NCI-H1048 (cell line): ENCODE measurements at regions not wholly inside any gene's neighbourhood (a gene's known extent, or its start where the extent isn't known, plus 50 kb on each side); places are given as distances from the start of the nearest gene placed in this dataset.

Experiments
- DNase-seq: peaks from one replicate; lab custom pipeline; 2025; lab: John Stamatoyannopoulos, UW

DNA sequence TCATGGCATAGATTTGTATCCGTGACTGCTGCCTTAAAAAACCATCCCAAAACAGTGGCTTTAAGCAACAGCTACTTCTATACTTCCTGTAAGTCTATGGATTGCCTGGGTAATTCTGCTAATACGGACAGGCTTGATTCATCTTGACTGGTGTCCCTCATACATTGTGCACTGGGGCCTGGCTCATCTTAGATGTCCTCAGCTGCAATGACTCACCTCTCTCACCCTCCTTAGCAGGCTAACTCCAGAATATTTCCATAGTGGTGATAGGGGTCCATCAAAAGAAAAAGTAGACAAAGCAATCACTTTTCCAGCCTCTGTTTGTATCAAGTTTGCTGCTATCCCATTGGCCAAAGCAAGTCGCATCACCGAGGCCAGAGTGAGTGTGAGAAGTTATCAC is 409.1 kb upstream of the KAZN start:
- DNase-seq = no peak

- DNase-seq = no peak
Observed at GRCh38 chr1:14190508-14190907, 408.0 kb upstream of the KAZN start.

DNA sequence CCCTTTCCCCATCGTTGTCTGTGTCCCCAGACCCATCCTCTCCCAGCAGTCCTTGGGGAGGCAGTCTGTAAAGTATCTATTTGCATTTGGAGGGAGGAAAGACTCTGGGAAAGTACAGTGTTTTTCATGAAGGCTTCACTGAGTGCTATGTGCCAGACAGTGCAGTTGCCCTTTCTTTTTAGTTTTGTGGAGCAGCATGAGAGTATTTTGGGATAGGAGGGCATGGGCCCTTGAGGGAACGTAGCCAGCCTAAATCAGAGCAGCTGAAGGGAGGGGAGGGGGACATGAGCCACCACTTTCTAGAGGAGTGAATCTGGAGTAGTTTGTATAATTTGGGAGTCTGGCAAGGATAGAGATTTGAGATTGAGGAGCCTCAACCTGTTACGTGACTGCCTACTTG is 404.0 kb upstream of the KAZN start:
- no peak for DNase-seq

DNA sequence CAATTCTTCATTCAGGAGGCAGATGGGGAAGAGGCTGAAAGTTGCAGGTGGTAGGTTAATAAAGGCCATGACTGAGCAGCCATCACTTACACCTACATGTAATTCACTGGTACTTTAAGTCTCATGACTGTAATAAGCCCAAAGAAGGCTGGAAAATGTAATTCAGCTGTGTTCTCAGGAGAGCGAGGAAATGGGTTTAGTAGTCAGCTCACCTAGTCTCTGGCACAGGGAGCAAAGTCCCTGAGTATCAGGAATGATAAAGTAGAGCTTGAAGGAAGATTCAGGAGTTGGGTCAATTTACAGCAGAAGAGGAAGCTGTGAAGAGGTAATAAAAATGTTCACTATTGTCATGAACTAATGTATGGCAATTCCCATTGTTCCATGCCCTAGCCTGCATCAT is 393.4 kb upstream of the KAZN start:
- DNase-seq = no peak

DNA sequence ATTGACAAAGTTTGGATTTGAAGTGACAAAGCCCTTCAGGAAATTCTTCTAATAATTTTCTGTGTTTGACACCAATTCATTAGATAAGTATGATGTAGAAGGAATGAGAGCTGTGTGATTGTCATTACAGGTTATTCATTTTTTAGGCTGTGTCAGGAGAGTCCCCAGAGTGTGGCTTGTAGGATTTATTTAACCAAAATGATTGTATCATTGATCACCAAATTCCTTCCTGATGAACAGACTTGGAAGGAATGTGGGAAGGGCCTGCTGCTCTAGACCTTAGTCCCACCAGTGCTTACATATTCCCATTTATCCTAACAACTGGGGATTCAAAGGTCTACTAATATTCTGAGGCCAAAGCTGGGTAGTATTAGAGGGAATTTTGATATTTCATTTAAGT is 383.3 kb upstream of the KAZN start:
- no peak for DNase-seq

GRCh38 chr1:14217384-14217783 is 381.1 kb upstream of the KAZN start:
- no peak for DNase-seq

- DNase-seq = no peak
Observed at GRCh38 chr1:14220324-14220723, 378.2 kb upstream of the KAZN start.

DNA sequence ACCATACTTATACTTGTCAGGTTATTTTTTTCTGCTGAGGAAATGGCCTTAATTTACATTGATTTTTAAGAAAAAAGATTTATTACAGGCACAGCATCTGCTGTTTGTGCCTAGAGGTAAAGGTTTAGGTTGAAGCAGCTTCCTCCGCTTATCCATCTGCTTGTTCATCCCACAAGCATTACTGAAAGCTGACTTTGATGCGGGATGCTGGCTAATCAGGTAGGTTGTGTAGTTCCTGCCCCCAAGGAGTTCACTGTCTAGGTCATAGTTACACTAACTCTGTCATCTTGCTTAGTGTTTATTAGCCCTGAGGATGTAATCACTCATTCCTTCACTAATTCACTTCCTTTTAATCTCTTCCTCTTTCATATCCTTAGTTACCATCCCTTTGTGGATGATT is 377.7 kb upstream of the KAZN start:
- DNase-seq = no peak

DNA sequence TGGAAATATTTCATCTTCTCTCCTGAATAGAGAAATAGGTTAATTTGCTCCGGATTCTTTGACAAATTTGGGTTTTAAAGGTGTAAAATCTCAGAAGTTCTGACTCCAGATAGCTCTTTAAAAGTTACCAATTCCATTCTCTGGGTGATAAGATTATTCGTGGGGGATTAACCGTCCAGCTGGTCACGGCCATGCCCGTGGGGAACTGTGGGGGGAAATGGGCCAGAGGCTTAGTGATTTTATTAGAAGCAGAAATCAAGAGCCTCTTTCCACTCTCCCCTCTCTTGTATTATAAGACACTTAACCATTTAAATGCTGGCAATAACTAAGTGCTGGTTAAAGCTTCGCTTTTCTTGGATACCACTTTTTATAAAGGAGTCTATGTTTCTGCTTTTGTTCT is 376.4 kb upstream of the KAZN start:
- DNase-seq = no peak

- DNase-seq = no peak
Observed at GRCh38 chr1:14228677-14229076, 369.8 kb upstream of the KAZN start.

- no peak for DNase-seq
Observed at GRCh38 chr1:14233510-14233909, 365.0 kb upstream of the KAZN start.

- no peak for DNase-seq
Observed at GRCh38 chr1:14236097-14236496, 362.4 kb upstream of the KAZN start.

DNA sequence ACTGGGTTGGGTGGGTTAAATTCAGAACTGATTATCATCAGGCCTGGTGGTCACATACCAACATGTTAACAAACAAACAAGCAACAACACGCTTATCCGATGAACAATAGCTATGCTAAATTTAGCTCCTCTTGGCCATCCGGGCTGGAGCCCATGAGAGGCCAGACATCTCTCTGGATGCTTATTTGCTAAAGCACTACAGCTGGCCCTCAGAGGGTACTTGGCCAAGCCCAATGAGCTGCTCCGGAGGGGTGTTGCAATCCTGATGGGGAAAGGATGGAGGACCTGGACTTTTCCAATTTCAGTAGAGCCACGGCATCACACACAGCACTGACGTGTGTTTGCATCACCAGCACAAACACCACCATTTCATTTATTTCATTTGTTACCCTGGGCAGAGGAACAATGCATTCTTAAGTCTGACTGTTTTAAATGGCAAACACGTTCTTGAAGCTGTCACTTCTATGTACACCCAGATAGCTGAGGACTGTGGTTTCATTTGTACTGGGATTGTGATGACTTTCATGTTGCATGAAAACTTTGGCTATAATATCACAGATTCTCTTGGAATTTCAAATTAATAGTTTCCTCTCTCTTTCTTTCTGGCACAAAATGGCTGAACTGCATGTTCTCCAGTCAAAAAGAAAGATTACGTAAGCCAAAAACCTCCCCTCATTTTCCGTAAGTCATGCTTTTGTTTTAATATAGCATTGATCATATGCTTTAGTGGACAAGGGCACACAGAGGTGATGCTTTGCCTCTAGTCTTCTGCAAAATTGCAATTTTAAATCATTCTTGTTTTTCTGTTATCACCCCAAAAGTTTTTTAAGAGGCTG is 359.8 kb upstream of the KAZN start:
- DNase-seq = no peak

GRCh38 chr1:14240265-14240664 is 358.2 kb upstream of the KAZN start:
- DNase-seq = no peak

DNA sequence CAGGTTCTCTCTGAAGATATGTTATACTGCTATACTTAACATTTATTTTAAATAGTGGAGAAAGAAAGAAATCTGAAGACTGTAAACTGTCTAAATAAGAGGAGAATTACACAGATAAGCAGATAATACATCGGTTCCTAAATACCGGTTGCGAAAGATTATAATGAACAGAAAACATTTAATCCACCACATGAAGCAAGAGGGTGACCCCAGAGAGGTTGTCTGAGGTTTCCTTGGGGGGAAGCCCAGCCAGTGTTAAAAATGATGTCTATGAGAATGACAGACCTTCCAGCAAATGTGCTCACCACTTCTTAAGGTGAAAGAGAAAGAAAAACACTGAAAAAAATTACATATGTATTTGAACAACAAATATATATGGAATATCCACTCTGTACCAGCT is 356.4 kb upstream of the KAZN start:
- no peak for DNase-seq

GRCh38 chr1:14242870-14243269 is 355.6 kb upstream of the KAZN start:
- no peak for DNase-seq

DNA sequence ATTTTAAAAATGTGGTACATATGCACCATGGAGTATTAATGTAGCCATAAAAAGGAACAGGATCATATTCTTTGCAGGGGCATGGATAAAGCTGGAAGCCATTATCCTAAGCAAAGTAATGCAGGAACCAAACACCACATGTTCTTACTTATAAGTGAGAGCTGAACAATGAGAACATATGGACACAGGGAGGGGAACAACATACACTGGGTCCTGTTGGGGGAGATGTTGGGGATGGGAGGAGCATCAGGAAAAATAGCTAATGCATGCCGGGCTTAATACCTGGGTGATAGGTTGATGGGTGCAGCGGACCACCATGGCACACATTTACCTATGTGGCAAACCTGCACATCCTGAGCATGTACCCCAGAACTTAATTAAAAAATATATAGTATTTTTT is 352.5 kb upstream of the KAZN start:
- no peak for DNase-seq

DNA sequence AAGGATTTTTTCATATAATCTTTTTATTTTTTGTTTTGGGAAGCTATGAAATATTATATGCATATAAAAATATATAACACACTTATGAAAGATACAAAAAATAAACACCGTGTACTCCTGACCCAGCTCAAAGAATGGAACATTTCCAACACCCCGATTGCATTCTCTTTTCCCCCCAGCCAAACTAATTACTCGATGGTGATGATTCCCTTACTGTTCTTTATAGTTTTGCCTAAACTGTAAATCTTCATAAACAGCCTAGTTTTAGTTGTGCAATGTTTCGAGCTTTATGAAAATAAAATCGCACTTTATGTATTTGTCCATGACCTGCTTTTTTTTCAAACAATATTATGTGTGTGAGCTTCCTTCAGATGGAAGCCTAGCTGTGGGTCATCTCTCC is 352.0 kb upstream of the KAZN start:
- DNase-seq = no peak

DNA sequence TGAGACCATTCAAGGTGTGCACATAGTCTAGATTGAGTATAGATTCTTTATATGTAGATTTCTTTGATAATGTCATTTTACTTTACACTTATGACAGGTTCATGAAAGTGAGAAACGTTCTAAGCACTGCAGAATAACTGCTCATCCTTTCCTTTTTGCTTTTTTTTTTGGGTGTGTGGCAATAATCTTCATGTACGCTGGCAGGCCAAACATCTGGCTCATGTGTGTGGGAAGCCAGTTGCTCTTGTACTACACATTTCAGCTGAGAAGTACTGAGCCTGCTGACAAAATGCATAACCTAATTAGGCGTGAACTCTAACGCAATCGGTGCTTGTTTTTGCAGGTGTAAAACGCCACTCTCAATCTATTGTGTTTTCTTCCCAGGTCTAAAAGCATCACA is 350.8 kb upstream of the KAZN start:
- no peak for DNase-seq

- DNase-seq = no peak
Observed at GRCh38 chr1:14251871-14252270, 346.6 kb upstream of the KAZN start.

GRCh38 chr1:14253676-14254075 is 344.8 kb upstream of the KAZN start:
- no peak for DNase-seq

DNA sequence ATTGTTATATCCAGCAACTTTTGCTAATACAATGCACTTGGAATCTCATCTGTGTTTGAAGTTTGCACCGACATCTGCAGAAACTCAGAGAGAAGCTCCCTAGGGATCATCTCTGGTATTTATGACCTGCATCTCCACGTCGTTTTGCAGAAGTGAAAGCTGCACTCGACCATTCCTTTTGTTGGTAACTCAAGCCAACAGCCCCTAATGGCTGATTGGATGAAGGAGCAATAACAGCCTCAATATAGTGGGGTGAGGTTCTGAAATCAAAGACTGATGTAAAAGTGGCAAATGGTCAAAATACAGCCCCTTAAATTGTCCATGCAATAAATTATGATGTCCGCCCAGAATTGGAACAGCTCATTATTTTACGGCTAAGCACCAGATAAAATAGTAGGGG is 344.2 kb upstream of the KAZN start:
- DNase-seq = no peak

DNA sequence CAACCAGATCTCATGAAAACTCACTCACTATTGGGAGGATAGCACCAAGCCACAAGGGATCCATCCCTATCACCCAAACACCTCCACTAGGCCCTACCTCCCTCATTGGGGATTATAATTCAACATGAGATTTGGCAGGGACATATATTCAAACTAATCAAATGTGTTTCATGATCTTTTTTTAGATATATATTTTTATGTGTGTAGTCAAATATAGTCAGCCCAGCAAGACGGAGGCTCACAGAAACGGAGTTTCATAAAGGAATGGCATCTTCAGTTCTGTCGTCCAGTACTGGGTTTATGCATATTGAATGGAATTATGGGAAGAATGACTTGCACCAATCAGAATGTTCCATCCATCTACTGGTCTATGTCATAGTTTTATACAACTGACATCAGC is 343.3 kb upstream of the KAZN start:
- DNase-seq = no peak

- no peak for DNase-seq
Observed at GRCh38 chr1:14255711-14256110, 342.8 kb upstream of the KAZN start.
